ENCODE measurements at regions not wholly inside any gene's neighbourhood (a gene's known extent, or its start where the extent isn't known, plus 50 kb on each side); places are given as distances from the start of the nearest gene placed in this dataset.

DNA sequence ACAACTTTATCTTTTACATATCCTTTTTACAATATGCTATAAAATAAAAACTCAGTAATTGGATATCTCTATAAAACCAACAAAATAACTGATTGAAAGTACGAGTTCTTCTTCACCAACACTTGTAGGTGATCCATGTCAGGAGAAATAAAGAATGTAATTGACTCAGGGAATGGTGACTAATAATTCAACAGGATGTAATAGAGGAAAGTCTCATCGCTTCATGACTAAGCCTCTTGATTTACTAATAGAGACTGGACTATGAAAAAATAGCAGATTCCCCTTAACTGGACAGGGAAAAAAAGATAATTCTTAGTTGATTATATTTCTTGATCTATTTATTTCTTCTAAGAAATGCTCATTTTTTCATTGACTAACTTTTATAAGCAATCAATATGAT, 507.7 kb upstream of the PTGER4 start:
- TF ChIP-seq, protein P1, sequence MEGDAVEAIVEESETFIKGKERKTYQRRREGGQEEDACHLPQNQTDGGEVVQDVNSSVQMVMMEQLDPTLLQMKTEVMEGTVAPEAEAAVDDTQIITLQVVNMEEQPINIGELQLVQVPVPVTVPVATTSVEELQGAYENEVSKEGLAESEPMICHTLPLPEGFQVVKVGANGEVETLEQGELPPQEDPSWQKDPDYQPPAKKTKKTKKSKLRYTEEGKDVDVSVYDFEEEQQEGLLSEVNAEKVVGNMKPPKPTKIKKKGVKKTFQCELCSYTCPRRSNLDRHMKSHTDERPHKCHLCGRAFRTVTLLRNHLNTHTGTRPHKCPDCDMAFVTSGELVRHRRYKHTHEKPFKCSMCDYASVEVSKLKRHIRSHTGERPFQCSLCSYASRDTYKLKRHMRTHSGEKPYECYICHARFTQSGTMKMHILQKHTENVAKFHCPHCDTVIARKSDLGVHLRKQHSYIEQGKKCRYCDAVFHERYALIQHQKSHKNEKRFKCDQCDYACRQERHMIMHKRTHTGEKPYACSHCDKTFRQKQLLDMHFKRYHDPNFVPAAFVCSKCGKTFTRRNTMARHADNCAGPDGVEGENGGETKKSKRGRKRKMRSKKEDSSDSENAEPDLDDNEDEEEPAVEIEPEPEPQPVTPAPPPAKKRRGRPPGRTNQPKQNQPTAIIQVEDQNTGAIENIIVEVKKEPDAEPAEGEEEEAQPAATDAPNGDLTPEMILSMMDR (IDR thresholded peaks at IDR 0.05; ENCODE audit: low read length): no peak
- TF ChIP-seq EZH2 (IDR thresholded peaks at IDR 0.05; ENCODE audit: borderline replicate concordance, low read length): no peak
